Fibroblast of pulmonary artery (primary cell): ENCODE measurements at regions not wholly inside any gene's neighbourhood (a gene's known extent, or its start where the extent isn't known, plus 50 kb on each side); places are given as distances from the start of the nearest gene placed in this dataset.

ENCODE experiments used
- DNase-seq: peaks from one replicate; pipeline ENCODE4 v3.0.0-alpha.2; 2010; ENCODE audit warnings: low read depth
- H3K4me3 ChIP-seq: replicated peaks from 2 replicates; pipeline ENCODE4 v1.5.1; 2011; ENCODE audit warnings: low read depth, mild to moderate bottlenecking, control low read depth, low read length, moderate library complexity
- CTCF ChIP-seq: IDR thresholded peaks from 2 replicates; pipeline ENCODE4 v1.5.1; 2011; ENCODE audit warnings: mild to moderate bottlenecking, control low read depth, low read length, inconsistent platforms; ENCODE audit errors: missing control alignments

GRCh38 chr3:18144571-18144970 lies 280.6 kb downstream of the SATB1 start:
- no peak for DNase-seq
- no peak for TF ChIP-seq CTCF
- no peak overlapping the region for H3K4me3 ChIP-seq

DNA sequence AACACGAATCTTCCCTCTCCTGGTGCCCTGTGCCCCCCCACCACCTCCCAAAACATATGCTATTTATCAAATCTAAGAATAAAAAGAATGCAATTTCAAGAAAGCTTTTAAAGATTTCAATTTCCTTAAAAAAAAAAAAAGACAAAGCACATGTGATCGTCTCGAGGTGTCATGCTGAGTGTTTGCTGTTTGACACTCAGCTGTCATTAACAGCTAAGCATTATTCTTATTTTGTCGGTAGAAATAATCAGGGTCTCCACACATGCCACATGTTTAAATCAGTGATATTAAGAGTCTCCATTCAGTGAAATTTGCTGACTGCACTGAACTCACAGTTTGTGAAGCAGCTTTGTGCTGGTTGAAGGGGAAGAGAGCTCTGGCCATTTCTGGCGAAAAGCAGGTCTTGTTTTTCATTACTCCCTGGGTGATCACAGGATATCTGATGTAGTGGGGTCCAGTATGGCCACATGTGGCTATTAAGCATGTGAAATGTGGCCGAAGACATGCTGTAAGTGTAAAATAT lies 281.8 kb downstream of the SATB1 start:
- TF ChIP-seq CTCF, result no peak
- no peak overlapping the region for H3K4me3 ChIP-seq
- no peak for DNase-seq

DNA sequence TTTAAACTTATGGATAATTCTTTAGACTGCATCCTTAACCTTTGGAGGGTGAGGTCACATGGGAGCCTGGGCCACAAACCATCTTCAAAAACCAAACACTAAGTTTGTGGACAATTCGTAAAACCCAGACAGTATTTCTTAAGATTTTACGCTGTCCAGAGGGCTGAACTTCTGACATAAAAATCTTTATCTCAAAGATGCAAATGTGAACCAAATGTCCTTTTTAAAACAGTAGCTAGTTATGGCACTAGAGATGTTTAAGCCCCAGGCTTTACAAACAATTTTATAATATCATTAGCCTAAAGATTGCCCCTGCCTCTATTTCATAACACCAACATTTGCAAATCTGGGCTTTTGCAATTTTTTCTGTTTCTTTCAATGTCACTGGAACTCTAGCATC lies 287.2 kb downstream of the SATB1 start:
- no peak overlapping the region for H3K4me3 ChIP-seq
- TF ChIP-seq CTCF, result no peak
- DNase-seq, result no peak

DNA sequence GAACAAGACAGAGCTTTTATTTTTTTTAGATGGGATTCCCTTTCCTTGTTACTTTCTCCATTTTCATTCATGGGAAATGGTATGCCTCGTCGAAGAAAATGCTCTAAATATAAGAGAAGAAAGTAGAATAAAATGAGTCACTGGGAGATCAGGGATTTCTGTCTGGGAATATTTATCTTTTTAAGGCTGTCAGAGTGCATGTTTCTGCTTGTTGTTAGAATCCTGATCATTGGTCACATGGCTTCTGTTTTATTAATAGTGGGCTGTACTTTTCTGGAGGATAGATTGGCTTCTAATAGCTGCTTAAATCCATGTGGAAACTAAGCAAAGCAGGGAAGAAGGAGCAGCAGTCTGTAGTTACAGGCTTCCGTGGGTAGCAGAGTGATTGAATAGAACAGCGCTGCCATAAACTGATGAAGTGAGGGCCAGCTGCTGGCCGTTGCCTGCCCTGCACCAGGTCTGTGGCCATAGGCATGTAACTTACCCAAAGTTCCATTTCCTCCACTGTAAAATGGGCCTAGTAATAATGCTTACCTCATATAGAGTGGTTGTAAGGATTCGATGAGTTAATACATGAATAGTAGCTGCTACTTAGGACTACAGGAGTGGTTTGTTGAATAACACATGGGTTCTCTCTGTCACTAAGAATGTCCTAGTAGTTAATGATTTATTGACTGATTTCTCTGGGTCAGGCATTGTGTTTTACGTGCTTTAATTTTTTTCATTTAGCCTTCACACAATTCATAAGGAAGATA lies 289.9 kb downstream of the SATB1 start:
- peak; percentile 16 for DNase-seq
- TF ChIP-seq CTCF, result no peak
- H3K4me3 ChIP-seq, result no peak overlapping the region

- peak; percentile 75 for DNase-seq
- no peak overlapping the region for H3K4me3 ChIP-seq
Measured at GRCh38 chr3:18134386-18135059, 290.6 kb downstream of the SATB1 start.

GRCh38 chr3:18132991-18133390 lies 292.1 kb downstream of the SATB1 start:
- H3K4me3 ChIP-seq, result no peak overlapping the region
- TF ChIP-seq CTCF, result no peak
- no peak for DNase-seq

More at GRCh38 chr3:18134386-18135059, 290.6 kb downstream of the SATB1 start:
- TF ChIP-seq CTCF, result no peak
